ENCODE measurements at regions not wholly inside any gene's neighbourhood (a gene's known extent, or its start where the extent isn't known, plus 50 kb on each side); places are given as distances from the start of the nearest gene placed in this dataset.
A peak's percentile ranks its signal among the peaks of the same experiment; 100 is the strongest.

DNA sequence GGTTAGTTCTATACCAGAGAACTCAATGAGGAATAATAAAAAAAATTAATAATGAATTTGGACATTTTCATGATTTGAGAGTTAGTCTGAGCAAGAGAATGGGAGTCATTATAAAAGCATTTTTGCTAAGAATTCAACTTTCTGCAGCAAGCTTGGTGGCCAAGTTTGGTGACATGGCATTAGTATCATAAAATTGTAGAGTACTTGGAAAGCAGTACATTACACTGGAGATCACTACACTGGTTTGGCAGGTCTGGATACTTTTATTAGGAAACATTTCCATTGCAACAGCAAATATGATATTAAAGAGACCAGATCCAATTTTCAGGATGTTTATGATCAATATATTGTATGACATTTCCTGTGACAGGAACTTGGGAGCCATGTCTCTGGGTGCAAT, 249.1 kb upstream of the INTU start:
- intact Hi-C loops (cut with DNase I), result no loop called here
- no peaks in the 10 kb centered on the region for H3K27me3 ChIP-seq
- no peaks in the 10 kb centered on the region for H3K4me1 ChIP-seq (replicated peaks in 1 of 2)
- no peaks in the 10 kb centered on the region for H3K9me3 ChIP-seq (replicated peaks in 1 of 3)
- H3K4me3 ChIP-seq, result no peak overlapping the region
- H3K36me3 ChIP-seq (replicated peaks in 1 of 2), result no peaks in the 10 kb centered on the region
- no peak overlapping the region for H3K27ac ChIP-seq
- no peak for TF ChIP-seq POLR2A (IDR thresholded peaks at IDR 0.05)
- TF ChIP-seq, protein P1, sequence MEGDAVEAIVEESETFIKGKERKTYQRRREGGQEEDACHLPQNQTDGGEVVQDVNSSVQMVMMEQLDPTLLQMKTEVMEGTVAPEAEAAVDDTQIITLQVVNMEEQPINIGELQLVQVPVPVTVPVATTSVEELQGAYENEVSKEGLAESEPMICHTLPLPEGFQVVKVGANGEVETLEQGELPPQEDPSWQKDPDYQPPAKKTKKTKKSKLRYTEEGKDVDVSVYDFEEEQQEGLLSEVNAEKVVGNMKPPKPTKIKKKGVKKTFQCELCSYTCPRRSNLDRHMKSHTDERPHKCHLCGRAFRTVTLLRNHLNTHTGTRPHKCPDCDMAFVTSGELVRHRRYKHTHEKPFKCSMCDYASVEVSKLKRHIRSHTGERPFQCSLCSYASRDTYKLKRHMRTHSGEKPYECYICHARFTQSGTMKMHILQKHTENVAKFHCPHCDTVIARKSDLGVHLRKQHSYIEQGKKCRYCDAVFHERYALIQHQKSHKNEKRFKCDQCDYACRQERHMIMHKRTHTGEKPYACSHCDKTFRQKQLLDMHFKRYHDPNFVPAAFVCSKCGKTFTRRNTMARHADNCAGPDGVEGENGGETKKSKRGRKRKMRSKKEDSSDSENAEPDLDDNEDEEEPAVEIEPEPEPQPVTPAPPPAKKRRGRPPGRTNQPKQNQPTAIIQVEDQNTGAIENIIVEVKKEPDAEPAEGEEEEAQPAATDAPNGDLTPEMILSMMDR (IDR thresholded peaks at IDR 0.05), result no peak
- DNase-seq, result no peak

GRCh38 chr4:127394516-127394915, 238.2 kb upstream of the INTU start:
- WGBS, 4 donors, result 53 to 73% (median 67%) methylated on average over 2 of the region's 2 CpGs
- no peak overlapping the region for H3K4me3 ChIP-seq
- H3K4me1 ChIP-seq (replicated peaks in 1 of 2), result no peaks in the 10 kb centered on the region
- H3K36me3 ChIP-seq (replicated peaks in 1 of 2), result no peaks in the 10 kb centered on the region
- H3K27me3 ChIP-seq, result no peaks in the 10 kb centered on the region
- no peak for TF ChIP-seq POLR2A (IDR thresholded peaks at IDR 0.05)
- TF ChIP-seq, protein P1 (IDR thresholded peaks at IDR 0.05), result no peak
- H3K9me3 ChIP-seq (replicated peaks in 1 of 3), result no peaks in the 10 kb centered on the region
- intact Hi-C loops (cut with DNase I), result no loop called here
- no peak for DNase-seq
- H3K27ac ChIP-seq, result no peak overlapping the region

DNA sequence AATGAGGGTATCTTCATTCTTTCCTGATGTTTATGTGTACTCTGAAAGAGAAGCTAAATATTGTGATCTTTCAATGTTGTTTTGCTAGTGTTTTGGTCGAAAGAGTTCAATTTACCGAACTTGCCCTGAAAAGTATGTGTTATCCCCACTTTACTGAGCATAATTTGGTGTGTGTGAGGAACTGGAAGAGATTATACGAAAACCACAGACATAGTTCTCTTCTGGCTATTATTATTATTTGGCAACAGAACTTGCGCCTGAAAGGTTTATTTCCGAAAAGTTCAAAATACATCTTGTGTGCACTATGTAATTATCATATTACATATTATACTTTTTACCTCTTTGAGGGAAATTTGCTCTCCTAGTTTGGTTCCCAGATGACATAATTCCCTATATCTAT, 232.5 kb upstream of the INTU start:
- intact Hi-C loops (cut with DNase I), result loop anchor here in 1 of 2 donors (5.0 kb wide), 1 partner anchor 213 kb away; no protein-coding TSS in a partner anchor
- H3K27ac ChIP-seq, result no peak overlapping the region
- no peaks in the 10 kb centered on the region for H3K4me1 ChIP-seq (replicated peaks in 1 of 2)
- H3K9me3 ChIP-seq (replicated peaks in 1 of 3), result no peaks in the 10 kb centered on the region
- no peak overlapping the region for H3K4me3 ChIP-seq
- no peak for DNase-seq
- no peaks in the 10 kb centered on the region for H3K36me3 ChIP-seq (replicated peaks in 1 of 2)
- no peaks in the 10 kb centered on the region for H3K27me3 ChIP-seq
- TF ChIP-seq, protein P1 (IDR thresholded peaks at IDR 0.05), result no peak
- TF ChIP-seq POLR2A (IDR thresholded peaks at IDR 0.05), result no peak
- WGBS, 4 donors, result 85 to 93% (median 91%) methylated on average over 5 of the region's 5 CpGs

DNA sequence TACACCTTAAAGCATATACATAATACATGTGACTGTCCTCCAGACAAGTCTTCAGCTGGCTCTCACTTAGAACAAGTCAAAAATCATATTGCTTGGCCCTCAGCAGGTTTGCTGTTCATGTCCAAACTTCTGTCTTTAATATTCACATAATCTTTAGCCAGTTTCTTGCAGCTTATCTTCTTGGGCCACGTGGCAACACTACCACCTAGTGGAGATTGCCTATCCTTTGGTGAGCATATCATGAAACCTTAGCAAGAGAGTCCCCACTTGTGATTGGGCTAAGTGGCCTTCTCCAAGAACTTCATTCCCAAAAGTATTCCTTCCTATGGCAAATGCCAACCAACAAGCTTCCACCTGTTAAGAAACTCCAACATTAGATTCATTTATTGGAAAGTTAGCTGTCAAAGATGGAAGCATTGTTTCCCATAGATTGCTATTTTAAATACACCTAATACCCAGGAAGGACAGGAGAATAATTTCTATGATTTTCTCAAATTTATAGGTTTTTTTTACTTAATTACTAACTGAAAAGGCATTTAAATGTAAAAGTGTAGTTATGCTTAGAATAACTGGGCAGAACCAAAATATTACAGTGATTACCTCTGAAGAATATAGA, 231.9 kb upstream of the INTU start:
- no peaks in the 10 kb centered on the region for H3K36me3 ChIP-seq (replicated peaks in 1 of 2)
- H3K27me3 ChIP-seq, result no peaks in the 10 kb centered on the region
- WGBS, 4 donors, result 0 to 17% (median 7%) methylated on average over 1 of the region's 1 CpG
- no peaks in the 10 kb centered on the region for H3K4me1 ChIP-seq (replicated peaks in 1 of 2)
- H3K4me3 ChIP-seq, result no peak overlapping the region
- peak; percentile 60 to 88 (median 73) for DNase-seq
- no peaks in the 10 kb centered on the region for H3K9me3 ChIP-seq (replicated peaks in 1 of 3)
- intact Hi-C loops (cut with DNase I), result loop anchor here in 1 of 2 donors (5.0 kb wide), 1 partner anchor 214 kb away; no protein-coding TSS in a partner anchor
- TF ChIP-seq, protein P1 (IDR thresholded peaks at IDR 0.05), result peak; percentile 64 to 85 (median 76)
- no peak for TF ChIP-seq POLR2A (IDR thresholded peaks at IDR 0.05)
- H3K27ac ChIP-seq, result no peak overlapping the region
